ENCODE measurements at regions not wholly inside any gene's neighbourhood (a gene's known extent, or its start where the extent isn't known, plus 50 kb on each side); places are given as distances from the start of the nearest gene placed in this dataset.

- H3K27ac ChIP-seq (ENCODE audit: low read length) = peak overlapping the region; percentile 45
Measured at GRCh38 chr5:141771031-141771430, 89.0 kb upstream of the ARAP3 start.

GRCh38 chr5:141769671-141770070, 87.6 kb upstream of the ARAP3 start:
- H3K9me3 ChIP-seq (ENCODE audit: low read length) = no peaks in the 10 kb centered on the region
- H3F3A ChIP-seq (ENCODE audit: insufficient read depth, low read length, poor library complexity, severe bottlenecking) = no peaks in the 10 kb centered on the region
- no peak for TF ChIP-seq EP300 (conservative IDR thresholded peaks at IDR 0.05; ENCODE audit: poor library complexity, severe bottlenecking)
- no peak for TF ChIP-seq TAF1 (IDR thresholded peaks at IDR 0.05; ENCODE audit: low read depth)
- TF ChIP-seq CTCF (IDR thresholded peaks at IDR 0.05; ENCODE audit: poor library complexity, severe bottlenecking) = no peak
- TF ChIP-seq SMC3 (conservative IDR thresholded peaks at IDR 0.05; ENCODE audit: poor library complexity) = no peak
- TF ChIP-seq EZH2 (IDR thresholded peaks at IDR 0.05; ENCODE audit: borderline replicate concordance, insufficient read depth, low read length, poor library complexity, severe bottlenecking) = no peak
- H3K4me3 ChIP-seq (ENCODE audit: low read length) = no peak overlapping the region
- H3K27ac ChIP-seq (ENCODE audit: low read length) = no peak overlapping the region
- H2AFZ ChIP-seq (ENCODE audit: low read depth, low read length) = no peak overlapping the region
- no peaks in the 10 kb centered on the region for H4K20me1 ChIP-seq (ENCODE audit: insufficient read depth)
- H3K27me3 ChIP-seq (ENCODE audit: insufficient read depth, low read depth, low read length) = no peaks in the 10 kb centered on the region
- H3K36me3 ChIP-seq (ENCODE audit: insufficient read depth, low read length) = no peaks in the 10 kb centered on the region
- H3K9ac ChIP-seq (ENCODE audit: low read length) = no peak overlapping the region
- no peak overlapping the region for H3K4me2 ChIP-seq (ENCODE audit: low read length)
- no peaks in the 10 kb centered on the region for H3K79me2 ChIP-seq (replicated peaks; ENCODE audit: insufficient read depth, low read length)
- H3K9me2 ChIP-seq (ENCODE audit: insufficient read depth, low read length) = no peaks in the 10 kb centered on the region

More at GRCh38 chr5:141771031-141771430, 89.0 kb upstream of the ARAP3 start:
- no peaks in the 10 kb centered on the region for H3K36me3 ChIP-seq (ENCODE audit: insufficient read depth, low read length)
- no peaks in the 10 kb centered on the region for H3K79me2 ChIP-seq (replicated peaks; ENCODE audit: insufficient read depth, low read length)
- no peaks in the 10 kb centered on the region for H3K27me3 ChIP-seq (ENCODE audit: insufficient read depth, low read depth, low read length)
- TF ChIP-seq EP300 (conservative IDR thresholded peaks at IDR 0.05; ENCODE audit: poor library complexity, severe bottlenecking) (peak; percentile 14), EZH2 (IDR thresholded peaks at IDR 0.05; ENCODE audit: borderline replicate concordance, insufficient read depth, low read length, poor library complexity, severe bottlenecking) (no peak), POLR2AphosphoS5 (IDR thresholded peaks at IDR 0.05) (no peak), CTCF (IDR thresholded peaks at IDR 0.05; ENCODE audit: poor library complexity, severe bottlenecking) (no peak)
- no peaks in the 10 kb centered on the region for H4K20me1 ChIP-seq (ENCODE audit: insufficient read depth)
- H3K4me3 ChIP-seq (ENCODE audit: low read length) = no peak overlapping the region
- no peaks in the 10 kb centered on the region for H3F3A ChIP-seq (ENCODE audit: insufficient read depth, low read length, poor library complexity, severe bottlenecking)
- no peak overlapping the region for H2AFZ ChIP-seq (ENCODE audit: low read depth, low read length)
- no peaks in the 10 kb centered on the region for H3K9me2 ChIP-seq (ENCODE audit: insufficient read depth, low read length)
- no peaks in the 10 kb centered on the region for H3K9me3 ChIP-seq (ENCODE audit: low read length)
- no peak overlapping the region for H3K4me2 ChIP-seq (ENCODE audit: low read length)
- H3K9ac ChIP-seq (ENCODE audit: low read length) = peak overlapping the region; percentile 36

GRCh38 chr5:141767671-141768070, 85.6 kb upstream of the ARAP3 start:
- no peaks in the 10 kb centered on the region for H3K9me2 ChIP-seq (ENCODE audit: insufficient read depth, low read length)
- H3F3A ChIP-seq (ENCODE audit: insufficient read depth, low read length, poor library complexity, severe bottlenecking) = no peaks in the 10 kb centered on the region

More at GRCh38 chr5:141767671-141768070, 85.6 kb upstream of the ARAP3 start:
- Histone ChIP-seq H3K4me2 (ENCODE audit: low read length) (no peak overlapping the region), H3K4me3 (ENCODE audit: low read length) (no peak overlapping the region), H3K9ac (ENCODE audit: low read length) (no peak overlapping the region), H4K20me1 (ENCODE audit: insufficient read depth) (no peaks in the 10 kb centered on the region), H3K27ac (ENCODE audit: low read length) (no peak overlapping the region), H3K36me3 (ENCODE audit: insufficient read depth, low read length) (no peaks in the 10 kb centered on the region), H3K79me2 (replicated peaks; ENCODE audit: insufficient read depth, low read length) (no peaks in the 10 kb centered on the region), H2AFZ (ENCODE audit: low read depth, low read length) (no peak overlapping the region), H3K9me3 (ENCODE audit: low read length) (no peaks in the 10 kb centered on the region), H3K27me3 (ENCODE audit: insufficient read depth, low read depth, low read length) (no peaks in the 10 kb centered on the region)
- no peak for TF ChIP-seq EZH2 (IDR thresholded peaks at IDR 0.05; ENCODE audit: borderline replicate concordance, insufficient read depth, low read length, poor library complexity, severe bottlenecking)
- no peak for TF ChIP-seq REST (IDR thresholded peaks at IDR 0.05; ENCODE audit: borderline replicate concordance)
- TF ChIP-seq TAF1 (IDR thresholded peaks at IDR 0.05; ENCODE audit: low read depth) = no peak
- no peak for TF ChIP-seq CTCF (IDR thresholded peaks at IDR 0.05; ENCODE audit: poor library complexity, severe bottlenecking)
- no peak for TF ChIP-seq MXI1 (conservative IDR thresholded peaks at IDR 0.05; ENCODE audit: poor library complexity, severe bottlenecking)
- TF ChIP-seq SMC3 (conservative IDR thresholded peaks at IDR 0.05; ENCODE audit: poor library complexity) = no peak
- TF ChIP-seq POLR2AphosphoS5 (IDR thresholded peaks at IDR 0.05) = no peak
- TF ChIP-seq EP300 (conservative IDR thresholded peaks at IDR 0.05; ENCODE audit: poor library complexity, severe bottlenecking) = no peak
- TF ChIP-seq RAD21 (conservative IDR thresholded peaks at IDR 0.05) = no peak

All from neural cell (in vitro differentiated cells).